ENCODE measurements at regions not wholly inside any gene's neighbourhood (a gene's known extent, or its start where the extent isn't known, plus 50 kb on each side); places are given as distances from the start of the nearest gene placed in this dataset.

DNA sequence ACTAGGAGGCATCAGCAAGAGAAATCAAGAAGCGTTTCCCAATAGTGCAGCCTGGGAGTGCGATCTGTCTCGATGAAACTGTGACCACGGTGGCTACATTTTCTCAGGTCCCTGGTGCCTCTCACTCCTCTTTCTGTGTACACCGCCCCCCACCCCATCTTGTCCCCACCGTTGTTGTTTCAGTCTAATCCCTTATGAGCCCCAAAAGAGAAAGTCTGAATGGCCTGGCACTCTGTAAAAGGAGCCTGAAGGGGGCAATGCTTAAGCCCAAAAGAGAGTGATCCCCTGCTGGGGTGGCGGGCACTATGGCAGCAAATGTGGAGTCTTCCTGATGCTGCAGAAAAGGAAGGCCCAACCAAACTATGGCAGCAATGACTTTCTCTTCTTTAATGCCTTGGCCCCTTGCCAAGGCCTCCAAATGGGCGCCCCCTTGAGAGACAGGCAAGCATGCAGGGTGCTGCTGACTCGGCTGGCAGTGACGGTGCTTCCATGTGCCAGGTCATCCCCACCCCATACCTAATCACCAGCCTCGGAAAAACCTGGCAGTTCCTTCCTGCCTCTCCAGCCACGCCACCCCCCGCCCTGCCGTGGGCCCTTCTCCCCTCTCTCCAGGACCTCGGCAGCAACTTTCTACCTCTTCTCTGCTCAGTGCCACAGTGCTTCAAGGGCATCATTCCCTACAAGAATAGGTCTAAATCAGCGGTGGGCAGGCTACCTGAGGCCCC is 123.0 kb downstream of the CYP26B1 start:
- H3K9me3 ChIP-seq (ENCODE audit: low read length) = no peaks in the 10 kb centered on the region
- no peak overlapping the region for H3K4me2 ChIP-seq (ENCODE audit: low read length)
- H3K79me2 ChIP-seq (replicated peaks; ENCODE audit: insufficient read depth, low read length) = no peaks in the 10 kb centered on the region
- H2AFZ ChIP-seq (ENCODE audit: low read depth, low read length) = no peak overlapping the region
- no peak overlapping the region for H3K9ac ChIP-seq (ENCODE audit: low read length)
- no peaks in the 10 kb centered on the region for H4K20me1 ChIP-seq (ENCODE audit: insufficient read depth)
- TF ChIP-seq, protein P1, sequence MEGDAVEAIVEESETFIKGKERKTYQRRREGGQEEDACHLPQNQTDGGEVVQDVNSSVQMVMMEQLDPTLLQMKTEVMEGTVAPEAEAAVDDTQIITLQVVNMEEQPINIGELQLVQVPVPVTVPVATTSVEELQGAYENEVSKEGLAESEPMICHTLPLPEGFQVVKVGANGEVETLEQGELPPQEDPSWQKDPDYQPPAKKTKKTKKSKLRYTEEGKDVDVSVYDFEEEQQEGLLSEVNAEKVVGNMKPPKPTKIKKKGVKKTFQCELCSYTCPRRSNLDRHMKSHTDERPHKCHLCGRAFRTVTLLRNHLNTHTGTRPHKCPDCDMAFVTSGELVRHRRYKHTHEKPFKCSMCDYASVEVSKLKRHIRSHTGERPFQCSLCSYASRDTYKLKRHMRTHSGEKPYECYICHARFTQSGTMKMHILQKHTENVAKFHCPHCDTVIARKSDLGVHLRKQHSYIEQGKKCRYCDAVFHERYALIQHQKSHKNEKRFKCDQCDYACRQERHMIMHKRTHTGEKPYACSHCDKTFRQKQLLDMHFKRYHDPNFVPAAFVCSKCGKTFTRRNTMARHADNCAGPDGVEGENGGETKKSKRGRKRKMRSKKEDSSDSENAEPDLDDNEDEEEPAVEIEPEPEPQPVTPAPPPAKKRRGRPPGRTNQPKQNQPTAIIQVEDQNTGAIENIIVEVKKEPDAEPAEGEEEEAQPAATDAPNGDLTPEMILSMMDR (IDR thresholded peaks at IDR 0.05; ENCODE audit: poor library complexity, severe bottlenecking) = no peak
- TF ChIP-seq EP300 (conservative IDR thresholded peaks at IDR 0.05; ENCODE audit: poor library complexity, severe bottlenecking) (no peak), RAD21 (conservative IDR thresholded peaks at IDR 0.05) (no peak), POLR2AphosphoS5 (IDR thresholded peaks at IDR 0.05) (no peak), MXI1 (conservative IDR thresholded peaks at IDR 0.05; ENCODE audit: poor library complexity, severe bottlenecking) (no peak), EZH2 (IDR thresholded peaks at IDR 0.05; ENCODE audit: borderline replicate concordance, insufficient read depth, low read length, poor library complexity, severe bottlenecking) (no peak), SMC3 (conservative IDR thresholded peaks at IDR 0.05; ENCODE audit: poor library complexity) (no peak), TAF1 (IDR thresholded peaks at IDR 0.05; ENCODE audit: low read depth) (no peak)
- TF ChIP-seq, protein P2, sequence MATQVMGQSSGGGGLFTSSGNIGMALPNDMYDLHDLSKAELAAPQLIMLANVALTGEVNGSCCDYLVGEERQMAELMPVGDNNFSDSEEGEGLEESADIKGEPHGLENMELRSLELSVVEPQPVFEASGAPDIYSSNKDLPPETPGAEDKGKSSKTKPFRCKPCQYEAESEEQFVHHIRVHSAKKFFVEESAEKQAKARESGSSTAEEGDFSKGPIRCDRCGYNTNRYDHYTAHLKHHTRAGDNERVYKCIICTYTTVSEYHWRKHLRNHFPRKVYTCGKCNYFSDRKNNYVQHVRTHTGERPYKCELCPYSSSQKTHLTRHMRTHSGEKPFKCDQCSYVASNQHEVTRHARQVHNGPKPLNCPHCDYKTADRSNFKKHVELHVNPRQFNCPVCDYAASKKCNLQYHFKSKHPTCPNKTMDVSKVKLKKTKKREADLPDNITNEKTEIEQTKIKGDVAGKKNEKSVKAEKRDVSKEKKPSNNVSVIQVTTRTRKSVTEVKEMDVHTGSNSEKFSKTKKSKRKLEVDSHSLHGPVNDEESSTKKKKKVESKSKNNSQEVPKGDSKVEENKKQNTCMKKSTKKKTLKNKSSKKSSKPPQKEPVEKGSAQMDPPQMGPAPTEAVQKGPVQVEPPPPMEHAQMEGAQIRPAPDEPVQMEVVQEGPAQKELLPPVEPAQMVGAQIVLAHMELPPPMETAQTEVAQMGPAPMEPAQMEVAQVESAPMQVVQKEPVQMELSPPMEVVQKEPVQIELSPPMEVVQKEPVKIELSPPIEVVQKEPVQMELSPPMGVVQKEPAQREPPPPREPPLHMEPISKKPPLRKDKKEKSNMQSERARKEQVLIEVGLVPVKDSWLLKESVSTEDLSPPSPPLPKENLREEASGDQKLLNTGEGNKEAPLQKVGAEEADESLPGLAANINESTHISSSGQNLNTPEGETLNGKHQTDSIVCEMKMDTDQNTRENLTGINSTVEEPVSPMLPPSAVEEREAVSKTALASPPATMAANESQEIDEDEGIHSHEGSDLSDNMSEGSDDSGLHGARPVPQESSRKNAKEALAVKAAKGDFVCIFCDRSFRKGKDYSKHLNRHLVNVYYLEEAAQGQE (IDR thresholded peaks at IDR 0.05; ENCODE audit: borderline replicate concordance) = no peak
- no peaks in the 10 kb centered on the region for H3K27me3 ChIP-seq (ENCODE audit: insufficient read depth, low read depth, low read length)
- no peaks in the 10 kb centered on the region for H3K36me3 ChIP-seq (ENCODE audit: insufficient read depth, low read length)
- no peak overlapping the region for H3K4me3 ChIP-seq (ENCODE audit: low read length)
- no peak overlapping the region for H3K27ac ChIP-seq (ENCODE audit: low read length)
- H3F3A ChIP-seq (ENCODE audit: insufficient read depth, low read length, poor library complexity, severe bottlenecking) = no peaks in the 10 kb centered on the region
- H3K9me2 ChIP-seq (ENCODE audit: insufficient read depth, low read length) = no peaks in the 10 kb centered on the region

DNA sequence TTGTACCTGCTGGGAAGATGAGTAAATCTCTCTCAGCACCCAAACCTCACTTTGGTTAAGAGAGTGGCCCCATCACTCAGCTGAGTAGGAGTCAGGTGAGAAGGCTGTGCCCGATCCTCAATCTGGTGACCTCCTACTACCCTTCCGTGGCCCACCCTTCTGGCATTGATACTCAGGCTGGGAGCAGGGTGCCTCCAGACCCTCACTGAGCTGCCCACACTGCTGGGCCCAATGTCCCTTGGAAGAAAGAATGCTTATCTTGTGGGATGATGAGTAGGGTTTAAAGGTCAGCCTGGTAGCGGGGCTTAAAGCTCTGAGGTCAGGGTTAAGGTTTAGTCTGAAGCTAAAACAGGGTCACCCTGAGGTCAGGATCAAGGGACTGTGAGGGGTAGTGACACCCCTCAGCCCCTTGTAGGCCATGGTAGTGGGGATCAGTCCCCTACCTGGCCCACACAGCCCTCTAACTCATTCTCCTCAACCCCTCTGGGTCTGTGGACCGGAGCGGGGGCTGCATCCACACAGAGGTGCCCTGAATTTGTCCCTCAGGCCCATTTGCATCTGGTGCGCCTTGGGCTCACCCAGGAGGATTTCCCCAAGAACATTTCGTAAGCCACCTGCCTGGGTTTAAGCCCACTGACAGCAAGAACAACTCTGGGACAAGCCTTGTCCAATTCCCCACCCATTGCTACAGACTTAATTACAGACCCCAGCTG is 123.8 kb downstream of the CYP26B1 start:
- H3K27ac ChIP-seq (ENCODE audit: low read length) = no peak overlapping the region

More for the DNA sequence above, 123.8 kb downstream of the CYP26B1 start:
- H4K20me1 ChIP-seq (ENCODE audit: insufficient read depth) = no peaks in the 10 kb centered on the region
- no peaks in the 10 kb centered on the region for H3K27me3 ChIP-seq (ENCODE audit: insufficient read depth, low read depth, low read length)
- H3K79me2 ChIP-seq (replicated peaks; ENCODE audit: insufficient read depth, low read length) = no peaks in the 10 kb centered on the region
- H3K36me3 ChIP-seq (ENCODE audit: insufficient read depth, low read length) = no peaks in the 10 kb centered on the region
- no peaks in the 10 kb centered on the region for H3K9me2 ChIP-seq (ENCODE audit: insufficient read depth, low read length)
- TF ChIP-seq EP300 (conservative IDR thresholded peaks at IDR 0.05; ENCODE audit: poor library complexity, severe bottlenecking) (no peak), SMC3 (conservative IDR thresholded peaks at IDR 0.05; ENCODE audit: poor library complexity) (no peak), TAF1 (IDR thresholded peaks at IDR 0.05; ENCODE audit: low read depth) (no peak), MXI1 (conservative IDR thresholded peaks at IDR 0.05; ENCODE audit: poor library complexity, severe bottlenecking) (no peak), RAD21 (conservative IDR thresholded peaks at IDR 0.05) (no peak), POLR2AphosphoS5 (IDR thresholded peaks at IDR 0.05) (no peak), EZH2 (IDR thresholded peaks at IDR 0.05; ENCODE audit: borderline replicate concordance, insufficient read depth, low read length, poor library complexity, severe bottlenecking) (no peak)
- TF ChIP-seq, protein P1 (IDR thresholded peaks at IDR 0.05; ENCODE audit: poor library complexity, severe bottlenecking) = no peak
- TF ChIP-seq, protein P2 (IDR thresholded peaks at IDR 0.05; ENCODE audit: borderline replicate concordance) = no peak
- H3K4me3 ChIP-seq (ENCODE audit: low read length) = no peak overlapping the region
- no peaks in the 10 kb centered on the region for H3F3A ChIP-seq (ENCODE audit: insufficient read depth, low read length, poor library complexity, severe bottlenecking)
- H3K9me3 ChIP-seq (ENCODE audit: low read length) = no peaks in the 10 kb centered on the region
- H2AFZ ChIP-seq (ENCODE audit: low read depth, low read length) = no peak overlapping the region
- no peak overlapping the region for H3K4me2 ChIP-seq (ENCODE audit: low read length)
- no peak overlapping the region for H3K9ac ChIP-seq (ENCODE audit: low read length)

Data from neural cell (in vitro differentiated cells).